Tibial nerve (tissue), 3 donors: ENCODE measurements at regions not wholly inside any gene's neighbourhood (a gene's known extent, or its start where the extent isn't known, plus 50 kb on each side); places are given as distances from the start of the nearest gene placed in this dataset.

Experiments
- CTCF ChIP-seq, 5 experiments: fragments of 200-600 bp in 3 of 5; fragments of 450-650 bp in 2 of 5; sonication (generic) in 3 of 5; IDR thresholded peaks; one replicate each; pipeline ENCODE4 v1.5.1; 2016 to 2019; ENCODE audit warnings: antibody characterized with exemption in 5 of 5, mild to moderate bottlenecking in 3 of 5, moderate library complexity in 2 of 5
- POLR2A ChIP-seq, 2 donors: fragments of 450-650 bp; IDR thresholded peaks; one replicate each; pipeline ENCODE4 v1.6.1; 2017; ENCODE audit warnings: antibody characterized with exemption in 2 of 2, mild to moderate bottlenecking in 2 of 2, moderate library complexity in 2 of 2

GRCh38 chr2:54030806-54031205, 60.0 kb upstream of the PSME4 start:
- TF ChIP-seq CTCF (IDR thresholded peaks at IDR 0.05) (no peak), POLR2A (IDR thresholded peaks at IDR 0.05) (no peak)
